Liver (tissue), 3 donors: ENCODE measurements at regions not wholly inside any gene's neighbourhood (a gene's known extent, or its start where the extent isn't known, plus 50 kb on each side); places are given as distances from the start of the nearest gene placed in this dataset.

ENCODE experiments used
- FOXA1 ChIP-seq: IDR thresholded peaks from 2 replicates; pipeline ENCODE4 v1.6.1; 2016; ENCODE audit warnings: antibody characterized with exemption
- FOXA2 ChIP-seq: IDR thresholded peaks from 2 replicates; pipeline ENCODE4 v1.6.1; 2016; ENCODE audit warnings: antibody characterized with exemption
- RXRA ChIP-seq, 2 donors: IDR thresholded peaks; 2 replicates each; pipeline ENCODE4 v1.6.1; 2017 to 2018; ENCODE audit warnings: antibody characterized with exemption in 2 of 2, mild to moderate bottlenecking in 1 of 2
- TF ChIP-seq, protein P1 (sequence below): fragments of 150-350 bp; IDR thresholded peaks from 2 replicates; pipeline ENCODE4 v1.5.1; 2017; ENCODE audit warnings: improper control_type of control experiment, low read depth, low read length; ENCODE audit not compliant: missing input control
- TF ChIP-seq, protein P2 (sequence below): IDR thresholded peaks from 2 replicates; pipeline ENCODE4 v1.6.1; 2016; ENCODE audit warnings: antibody characterized with exemption, mild to moderate bottlenecking
- TF ChIP-seq, protein P3 (sequence below): IDR thresholded peaks from 2 replicates; pipeline ENCODE4 v1.6.1; 2016; ENCODE audit warnings: antibody characterized with exemption
- TF ChIP-seq, protein P4 (sequence below): IDR thresholded peaks from 2 replicates; pipeline ENCODE4 v1.6.1; 2016; ENCODE audit warnings: antibody characterized with exemption
- donor health status: healthy.
- donor health status: healthy.

DNA sequence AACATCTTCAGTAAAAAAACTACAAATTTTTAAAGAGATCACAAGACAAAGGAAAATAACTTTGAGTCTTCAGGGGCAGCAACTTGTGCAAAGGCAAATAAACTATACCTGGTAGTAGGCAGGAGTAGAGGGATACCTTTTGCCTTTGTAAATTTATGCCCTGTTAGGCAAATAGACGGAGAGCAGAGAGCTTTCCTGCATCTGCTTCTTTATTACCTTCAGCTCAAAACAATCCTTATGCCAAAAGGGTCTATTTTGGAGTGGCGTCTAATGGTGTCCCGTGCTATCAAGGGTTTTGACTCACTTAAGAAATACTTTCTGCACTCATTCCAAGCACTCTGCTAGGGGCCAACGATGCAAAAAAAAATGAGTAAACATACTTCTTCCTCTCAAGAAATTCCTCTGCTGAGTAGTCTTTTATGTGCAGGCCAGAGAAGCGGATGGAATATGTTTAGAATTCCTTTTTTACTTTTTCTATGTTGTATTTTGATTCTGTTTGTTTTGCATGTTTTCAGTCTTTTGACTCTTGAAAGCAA is 131.9 kb downstream of the ANXA5 start:
- TF ChIP-seq, protein P1, sequence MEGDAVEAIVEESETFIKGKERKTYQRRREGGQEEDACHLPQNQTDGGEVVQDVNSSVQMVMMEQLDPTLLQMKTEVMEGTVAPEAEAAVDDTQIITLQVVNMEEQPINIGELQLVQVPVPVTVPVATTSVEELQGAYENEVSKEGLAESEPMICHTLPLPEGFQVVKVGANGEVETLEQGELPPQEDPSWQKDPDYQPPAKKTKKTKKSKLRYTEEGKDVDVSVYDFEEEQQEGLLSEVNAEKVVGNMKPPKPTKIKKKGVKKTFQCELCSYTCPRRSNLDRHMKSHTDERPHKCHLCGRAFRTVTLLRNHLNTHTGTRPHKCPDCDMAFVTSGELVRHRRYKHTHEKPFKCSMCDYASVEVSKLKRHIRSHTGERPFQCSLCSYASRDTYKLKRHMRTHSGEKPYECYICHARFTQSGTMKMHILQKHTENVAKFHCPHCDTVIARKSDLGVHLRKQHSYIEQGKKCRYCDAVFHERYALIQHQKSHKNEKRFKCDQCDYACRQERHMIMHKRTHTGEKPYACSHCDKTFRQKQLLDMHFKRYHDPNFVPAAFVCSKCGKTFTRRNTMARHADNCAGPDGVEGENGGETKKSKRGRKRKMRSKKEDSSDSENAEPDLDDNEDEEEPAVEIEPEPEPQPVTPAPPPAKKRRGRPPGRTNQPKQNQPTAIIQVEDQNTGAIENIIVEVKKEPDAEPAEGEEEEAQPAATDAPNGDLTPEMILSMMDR, result no peak
- no peak for TF ChIP-seq FOXA2
- TF ChIP-seq, protein P2, sequence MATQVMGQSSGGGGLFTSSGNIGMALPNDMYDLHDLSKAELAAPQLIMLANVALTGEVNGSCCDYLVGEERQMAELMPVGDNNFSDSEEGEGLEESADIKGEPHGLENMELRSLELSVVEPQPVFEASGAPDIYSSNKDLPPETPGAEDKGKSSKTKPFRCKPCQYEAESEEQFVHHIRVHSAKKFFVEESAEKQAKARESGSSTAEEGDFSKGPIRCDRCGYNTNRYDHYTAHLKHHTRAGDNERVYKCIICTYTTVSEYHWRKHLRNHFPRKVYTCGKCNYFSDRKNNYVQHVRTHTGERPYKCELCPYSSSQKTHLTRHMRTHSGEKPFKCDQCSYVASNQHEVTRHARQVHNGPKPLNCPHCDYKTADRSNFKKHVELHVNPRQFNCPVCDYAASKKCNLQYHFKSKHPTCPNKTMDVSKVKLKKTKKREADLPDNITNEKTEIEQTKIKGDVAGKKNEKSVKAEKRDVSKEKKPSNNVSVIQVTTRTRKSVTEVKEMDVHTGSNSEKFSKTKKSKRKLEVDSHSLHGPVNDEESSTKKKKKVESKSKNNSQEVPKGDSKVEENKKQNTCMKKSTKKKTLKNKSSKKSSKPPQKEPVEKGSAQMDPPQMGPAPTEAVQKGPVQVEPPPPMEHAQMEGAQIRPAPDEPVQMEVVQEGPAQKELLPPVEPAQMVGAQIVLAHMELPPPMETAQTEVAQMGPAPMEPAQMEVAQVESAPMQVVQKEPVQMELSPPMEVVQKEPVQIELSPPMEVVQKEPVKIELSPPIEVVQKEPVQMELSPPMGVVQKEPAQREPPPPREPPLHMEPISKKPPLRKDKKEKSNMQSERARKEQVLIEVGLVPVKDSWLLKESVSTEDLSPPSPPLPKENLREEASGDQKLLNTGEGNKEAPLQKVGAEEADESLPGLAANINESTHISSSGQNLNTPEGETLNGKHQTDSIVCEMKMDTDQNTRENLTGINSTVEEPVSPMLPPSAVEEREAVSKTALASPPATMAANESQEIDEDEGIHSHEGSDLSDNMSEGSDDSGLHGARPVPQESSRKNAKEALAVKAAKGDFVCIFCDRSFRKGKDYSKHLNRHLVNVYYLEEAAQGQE, result no peak
- TF ChIP-seq, protein P3, sequence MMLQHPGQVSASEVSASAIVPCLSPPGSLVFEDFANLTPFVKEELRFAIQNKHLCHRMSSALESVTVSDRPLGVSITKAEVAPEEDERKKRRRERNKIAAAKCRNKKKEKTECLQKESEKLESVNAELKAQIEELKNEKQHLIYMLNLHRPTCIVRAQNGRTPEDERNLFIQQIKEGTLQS, result no peak
- no peak for TF ChIP-seq FOXA1
- no peak for TF ChIP-seq RXRA (IDR thresholded peaks at IDR 0.05)
- TF ChIP-seq, protein P4, sequence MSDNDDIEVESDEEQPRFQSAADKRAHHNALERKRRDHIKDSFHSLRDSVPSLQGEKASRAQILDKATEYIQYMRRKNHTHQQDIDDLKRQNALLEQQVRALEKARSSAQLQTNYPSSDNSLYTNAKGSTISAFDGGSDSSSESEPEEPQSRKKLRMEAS, result no peak
